ENCODE measurements at regions not wholly inside any gene's neighbourhood (a gene's known extent, or its start where the extent isn't known, plus 50 kb on each side); places are given as distances from the start of the nearest gene placed in this dataset.

GRCh38 chr15:62920682-62921502 lies 121.7 kb upstream of the TPM1 start:
- no peak for DNase-seq (ENCODE audit: low spot score)

GRCh38 chr15:62922514-62922913 lies 120.0 kb upstream of the TPM1 start:
- no peak for DNase-seq (ENCODE audit: low spot score)

- no peak for DNase-seq (ENCODE audit: low spot score)
Measured at GRCh38 chr15:62925875-62926274, 116.7 kb upstream of the TPM1 start.

DNA sequence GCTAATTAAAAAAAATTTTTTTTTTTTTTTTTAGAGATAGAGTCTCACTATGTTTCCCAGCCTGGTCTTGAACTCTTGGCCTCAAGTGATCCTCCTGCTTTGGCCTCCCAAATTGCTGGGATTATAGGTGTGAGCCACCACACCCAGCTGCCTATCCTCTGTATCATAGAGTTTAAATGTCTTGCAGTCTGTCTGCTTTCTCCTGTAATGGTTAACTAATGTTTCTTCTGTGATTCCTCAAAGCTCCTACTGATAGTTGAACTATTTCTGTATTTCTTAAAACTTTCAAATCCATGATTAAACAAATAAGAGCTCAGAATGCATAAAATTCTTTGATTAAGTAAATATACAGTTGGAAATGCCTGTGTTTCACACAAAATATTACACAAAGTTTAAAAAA lies 115.4 kb upstream of the TPM1 start:
- no peak for DNase-seq (ENCODE audit: low spot score)

- DNase-seq (ENCODE audit: low spot score), result no peak
Measured at GRCh38 chr15:62927836-62928235, 114.7 kb upstream of the TPM1 start.

DNA sequence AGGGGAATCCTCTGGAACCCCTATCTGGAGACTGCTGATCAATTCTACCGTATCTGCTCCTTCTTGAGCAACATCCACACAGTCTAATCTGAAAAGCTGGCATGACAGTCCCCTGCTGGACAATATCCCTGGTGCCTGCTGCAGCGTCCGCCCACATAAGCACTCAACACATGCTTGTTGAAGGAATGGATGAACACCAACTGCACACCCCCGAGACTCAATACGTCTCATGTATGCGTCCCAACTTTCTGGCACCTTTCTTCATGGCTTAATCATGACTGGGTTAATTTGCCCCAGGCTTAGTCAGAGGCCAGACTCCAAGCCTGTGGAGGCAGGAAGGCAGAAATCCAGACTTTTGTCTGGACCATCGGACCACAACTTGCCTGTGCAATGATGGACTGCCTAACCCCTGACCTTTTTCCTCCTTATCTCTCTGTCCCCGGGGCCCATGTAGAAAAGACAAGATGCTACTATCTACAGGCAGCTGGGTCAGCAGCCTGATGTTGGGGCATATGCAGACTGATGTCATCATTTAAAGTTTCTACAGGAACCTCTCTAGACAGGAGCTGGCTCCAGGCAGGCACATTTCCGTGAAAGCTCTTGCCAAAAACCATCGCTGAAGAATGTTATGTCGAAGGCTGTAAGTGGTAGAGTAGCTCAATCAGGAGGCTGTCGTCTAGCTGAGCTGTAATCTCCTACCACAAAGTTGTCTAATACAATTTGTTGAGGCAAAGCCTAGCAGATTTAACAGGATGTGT lies 114.1 kb upstream of the TPM1 start:
- DNase-seq (ENCODE audit: low spot score), result no peak

DNA sequence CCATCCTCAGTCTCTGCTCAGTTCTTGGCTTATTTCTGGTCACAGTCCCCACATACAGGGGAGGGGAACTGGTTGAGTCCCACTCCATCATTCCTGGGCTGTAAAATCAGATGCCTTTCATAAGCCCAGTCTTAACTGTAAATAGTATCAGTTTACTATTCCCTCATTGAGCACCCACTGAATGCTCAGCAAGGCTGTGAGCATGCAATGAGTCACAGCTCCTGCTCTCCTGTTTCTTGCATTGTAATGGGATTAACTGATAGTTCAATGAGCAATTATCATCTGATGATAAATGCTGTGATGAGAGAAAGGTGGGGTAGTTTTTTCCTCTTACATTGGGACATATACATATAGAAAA lies 113.6 kb upstream of the TPM1 start:
- DNase-seq (ENCODE audit: low spot score), result no peak

DNA sequence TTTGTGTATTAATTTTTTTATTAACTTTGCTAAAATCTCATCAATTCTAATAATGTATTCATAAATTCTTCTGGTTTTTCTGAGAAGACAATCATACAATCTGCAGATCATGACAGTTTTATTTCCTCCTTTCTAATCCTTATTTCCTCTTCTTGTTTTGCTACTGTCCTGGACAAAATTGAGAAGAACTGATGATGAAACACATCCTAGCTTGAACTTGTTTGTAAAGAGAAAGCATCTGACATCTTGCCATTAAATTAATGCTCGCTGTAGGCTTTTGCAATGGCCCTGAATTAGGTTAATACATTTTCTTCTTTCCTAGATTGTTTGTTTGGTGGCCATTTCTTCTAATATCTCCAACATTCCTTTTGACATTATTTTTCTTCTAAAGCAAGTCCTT lies 110.9 kb upstream of the TPM1 start:
- DNase-seq (ENCODE audit: low spot score), result no peak

- DNase-seq (ENCODE audit: low spot score), result no peak
Measured at GRCh38 chr15:62932436-62932835, 110.1 kb upstream of the TPM1 start.

DNA sequence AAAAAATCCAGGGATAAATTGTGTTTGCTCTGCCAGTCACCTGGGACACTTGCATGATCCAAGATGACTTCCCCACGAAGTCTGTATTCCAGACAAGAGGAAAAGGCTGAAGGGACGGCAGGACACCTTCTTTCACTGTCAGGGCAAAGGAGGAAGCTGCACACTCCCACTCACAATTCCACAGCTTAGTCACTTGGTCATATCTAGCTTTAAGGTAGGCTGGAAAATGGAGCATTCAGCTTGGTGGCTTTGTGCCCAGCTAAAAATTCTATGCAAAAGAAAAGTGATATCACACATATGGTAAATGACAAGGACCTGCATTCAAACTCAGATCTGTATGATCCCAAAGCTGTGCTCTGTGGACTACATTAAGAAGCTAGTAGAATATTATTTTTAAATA lies 109.2 kb upstream of the TPM1 start:
- DNase-seq (ENCODE audit: low spot score), result no peak

DNA sequence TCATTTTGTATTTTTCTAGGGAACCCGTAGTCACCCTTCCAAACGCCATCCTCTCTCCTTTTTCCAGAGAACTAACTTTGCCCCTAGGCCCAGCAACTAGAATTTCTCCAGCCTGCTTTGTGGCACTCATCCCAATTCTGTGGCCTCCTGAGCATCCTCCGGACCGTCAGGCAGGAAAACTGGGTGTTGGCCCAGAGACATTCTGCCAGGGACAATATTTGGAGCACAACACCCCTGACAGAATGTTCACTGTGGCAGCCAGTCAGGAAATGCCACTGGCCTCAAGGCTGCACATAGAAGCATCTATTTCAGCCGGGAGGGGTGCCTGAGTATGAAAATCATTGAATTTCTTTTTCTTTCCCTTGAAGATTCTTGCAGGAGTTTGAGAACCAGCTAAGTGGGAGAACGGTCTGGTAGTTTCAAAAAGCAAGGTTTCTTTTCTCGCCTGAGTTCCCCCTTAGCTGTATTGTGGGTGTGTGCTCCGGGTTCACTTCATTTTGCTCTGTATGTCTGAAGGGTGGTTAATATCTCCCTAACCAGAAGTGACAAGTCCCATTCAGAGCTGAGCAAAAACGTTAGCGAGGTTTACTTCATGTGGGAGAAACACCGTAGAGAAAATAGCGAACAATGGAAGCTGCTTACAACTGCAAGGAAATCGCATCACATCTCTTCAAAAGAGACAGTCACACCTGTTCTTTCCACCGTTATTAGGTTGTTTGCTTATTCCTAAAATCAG lies 108.1 kb upstream of the TPM1 start:
- DNase-seq (ENCODE audit: low spot score), result no peak

DNA sequence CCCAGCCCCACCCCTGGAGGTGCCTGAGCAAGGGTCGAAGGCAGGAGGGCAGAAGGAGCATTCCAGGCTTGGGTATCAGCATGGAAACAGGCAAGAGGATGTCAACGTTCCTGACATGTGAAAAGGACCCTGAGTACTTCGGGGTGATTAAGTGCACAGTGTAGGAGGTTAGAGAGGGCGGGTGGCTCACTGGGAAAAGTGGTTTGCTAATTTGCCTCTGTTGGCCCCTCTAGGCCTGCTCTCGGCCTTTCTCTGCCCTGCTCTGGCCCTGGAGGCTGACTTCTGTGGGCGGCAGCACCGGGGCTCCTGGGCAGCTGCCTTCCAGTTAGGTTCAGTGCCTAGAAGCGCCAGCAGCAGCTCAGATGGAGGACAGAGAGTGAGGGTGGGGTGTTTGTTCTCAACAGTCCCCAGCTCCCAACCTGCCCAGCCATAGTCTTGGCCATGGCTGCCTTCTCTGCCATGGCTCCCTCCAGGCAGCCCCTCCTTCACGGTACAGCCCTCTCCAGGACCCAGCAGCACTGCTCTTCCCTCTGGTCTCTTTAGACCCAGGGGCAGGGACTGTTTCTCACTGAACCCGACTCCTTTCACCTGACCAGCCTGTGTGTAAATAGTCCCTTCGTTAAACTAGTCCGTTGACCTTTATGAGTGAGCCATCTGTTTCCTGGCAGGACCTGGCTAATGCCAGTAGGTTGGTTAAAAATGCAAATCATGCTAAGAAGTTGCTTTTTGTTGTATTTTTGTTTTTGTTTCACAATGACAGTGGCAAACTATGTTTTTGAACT lies 107.1 kb upstream of the TPM1 start:
- no peak for DNase-seq (ENCODE audit: low spot score)

- DNase-seq (ENCODE audit: low spot score), result no peak
Measured at GRCh38 chr15:62938825-62939224, 103.7 kb upstream of the TPM1 start.

DNA sequence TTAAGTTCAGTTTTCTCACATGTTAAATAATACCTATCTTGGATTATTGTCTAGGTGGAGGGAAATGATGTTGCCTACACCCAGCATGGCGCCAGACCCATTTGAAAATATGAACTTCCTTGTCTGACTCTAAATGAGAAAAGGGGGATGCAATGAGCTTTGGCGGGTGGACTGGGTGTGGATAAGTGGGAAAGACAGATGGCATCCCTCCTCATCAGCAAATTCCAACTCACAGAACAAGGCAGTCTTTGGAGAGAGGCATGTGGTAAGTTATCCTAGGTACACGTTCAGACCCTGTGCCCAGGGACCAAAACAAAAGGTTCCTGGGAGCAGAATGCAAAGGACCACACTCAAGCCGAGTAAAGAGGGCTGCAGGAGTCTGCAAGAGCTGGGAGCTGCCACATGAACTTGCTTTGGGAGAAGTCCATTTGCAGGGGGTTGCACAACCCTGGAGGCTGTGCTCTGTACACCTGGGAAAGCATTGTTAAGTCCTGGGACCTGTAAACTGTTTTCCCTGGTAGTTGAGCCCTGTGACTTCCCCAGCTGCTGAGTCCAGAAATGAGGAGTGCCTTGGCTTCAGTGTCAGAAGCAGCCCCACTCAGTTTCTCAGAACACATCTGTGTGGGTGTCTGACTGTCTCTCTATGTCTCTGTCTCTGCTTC lies 102.3 kb upstream of the TPM1 start:
- no peak for DNase-seq (ENCODE audit: low spot score)

- no peak for DNase-seq (ENCODE audit: low spot score)
Measured at GRCh38 chr15:62940755-62941361, 101.7 kb upstream of the TPM1 start.

GRCh38 chr15:62941699-62942098 lies 100.8 kb upstream of the TPM1 start:
- no peak for DNase-seq (ENCODE audit: low spot score)

GRCh38 chr15:62942428-62942827 lies 100.1 kb upstream of the TPM1 start:
- DNase-seq (ENCODE audit: low spot score), result no peak

DNA sequence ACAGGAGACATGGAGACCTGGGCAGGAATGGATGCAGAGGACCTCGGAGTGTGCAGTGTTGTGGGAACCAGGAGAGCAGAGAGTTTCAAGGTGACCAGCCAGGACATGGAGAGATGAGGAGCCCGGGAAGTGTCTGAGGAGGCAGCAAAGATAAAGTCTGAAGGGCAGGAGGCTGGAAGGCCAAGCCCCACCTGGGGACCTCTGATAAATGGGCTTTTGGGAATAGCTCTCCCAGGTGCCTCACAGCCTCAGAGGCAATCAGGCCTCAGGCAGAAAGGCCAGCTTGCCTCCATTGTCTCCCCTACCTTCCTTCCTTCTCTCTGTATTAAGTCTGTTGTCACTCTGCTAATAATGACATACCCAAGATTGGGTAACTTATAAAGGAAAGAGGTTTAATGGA lies 97.5 kb upstream of the TPM1 start:
- DNase-seq (ENCODE audit: low spot score), result no peak

DNA sequence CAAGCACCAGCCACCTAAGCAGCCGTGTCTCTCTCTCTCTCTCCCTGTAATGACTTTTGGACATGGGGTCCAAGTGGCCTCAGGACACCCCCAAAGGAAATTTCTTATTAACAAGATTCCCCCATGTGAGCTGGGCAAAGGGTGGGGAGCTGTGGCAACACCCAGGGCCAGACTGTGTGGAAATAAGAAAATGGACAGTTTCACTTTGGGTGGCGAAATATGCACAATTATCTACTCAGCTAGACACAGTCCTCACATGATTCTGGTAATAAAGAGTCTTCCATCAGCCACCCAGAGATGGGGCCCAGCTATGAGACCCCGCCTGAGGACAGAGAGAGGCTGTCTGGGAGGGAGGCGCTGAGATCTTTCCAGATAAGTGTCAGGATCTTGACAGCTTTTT lies 96.8 kb upstream of the TPM1 start:
- no peak for DNase-seq (ENCODE audit: low spot score)

DNA sequence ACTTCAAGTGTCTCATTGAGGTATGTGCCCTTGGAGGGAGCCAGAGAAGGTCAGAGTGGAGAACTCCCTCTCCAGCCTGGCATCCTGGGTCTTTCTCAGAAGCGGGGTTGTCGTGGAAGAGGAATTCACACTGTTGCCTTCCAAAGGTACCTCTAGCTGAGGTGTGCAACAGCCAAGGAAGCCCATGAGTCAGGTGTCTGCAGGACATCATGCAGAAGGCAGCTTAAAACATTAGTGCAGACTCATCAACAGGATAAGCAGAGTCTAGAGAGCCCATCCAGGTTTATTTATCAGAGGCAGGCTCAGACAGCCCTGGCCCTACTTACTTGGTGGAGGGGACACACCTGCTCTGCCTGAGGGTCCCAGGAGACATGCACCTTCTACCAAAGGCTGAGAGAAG lies 95.6 kb upstream of the TPM1 start:
- DNase-seq (ENCODE audit: low spot score), result no peak

DNA sequence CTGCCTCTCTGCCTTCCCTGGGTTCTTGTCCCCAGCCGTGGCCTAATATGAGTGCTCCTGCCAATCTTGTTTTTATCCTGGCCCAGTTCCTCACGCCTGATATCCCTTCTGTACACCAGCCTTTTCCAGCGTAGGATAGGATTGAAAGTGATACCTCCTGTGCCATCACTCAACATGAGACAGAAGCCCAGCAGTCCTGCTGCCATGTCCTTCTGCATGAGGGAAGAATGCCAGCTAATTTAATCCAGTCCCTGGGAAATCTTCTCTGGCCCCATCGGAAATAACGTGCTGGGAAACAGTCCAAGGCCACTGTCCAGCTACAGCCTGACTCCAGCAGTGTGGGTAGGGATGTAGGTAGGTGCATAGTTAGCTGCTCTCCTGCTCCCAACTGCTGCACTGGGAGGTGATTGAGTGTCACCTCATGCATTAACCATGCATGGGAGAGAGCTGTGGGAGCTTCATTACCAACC lies 92.0 kb upstream of the TPM1 start:
- DNase-seq (ENCODE audit: low spot score), result no peak

Measured in hematopoietic multipotent progenitor cell treated with erythropoietin and hydrocortisone succinate and interleukin-3 and kit ligand, for 17 days (in vitro differentiated cells).